ENCODE measurements at regions not wholly inside any gene's neighbourhood (a gene's known extent, or its start where the extent isn't known, plus 50 kb on each side); places are given as distances from the start of the nearest gene placed in this dataset.

DNA sequence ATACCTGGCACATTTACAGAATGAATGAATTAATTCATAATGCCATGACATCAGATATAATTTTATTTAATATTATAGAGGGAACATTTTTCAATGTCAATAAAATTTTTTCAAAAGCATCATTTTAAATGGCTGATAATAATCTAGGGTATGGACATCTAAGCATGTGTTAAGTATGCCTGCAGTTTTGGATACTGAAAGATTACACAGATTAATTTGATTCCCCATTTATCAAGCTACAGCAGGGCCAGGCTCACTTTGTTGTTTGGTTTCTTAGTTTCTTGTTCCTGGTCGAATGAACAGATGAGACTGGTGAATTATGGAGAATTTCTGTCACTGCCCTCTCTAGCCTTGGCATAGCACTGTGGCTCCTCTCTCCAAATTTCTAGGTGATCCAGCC lies 72.4 kb upstream of the E2F8 start:
- TF ChIP-seq, protein P1, sequence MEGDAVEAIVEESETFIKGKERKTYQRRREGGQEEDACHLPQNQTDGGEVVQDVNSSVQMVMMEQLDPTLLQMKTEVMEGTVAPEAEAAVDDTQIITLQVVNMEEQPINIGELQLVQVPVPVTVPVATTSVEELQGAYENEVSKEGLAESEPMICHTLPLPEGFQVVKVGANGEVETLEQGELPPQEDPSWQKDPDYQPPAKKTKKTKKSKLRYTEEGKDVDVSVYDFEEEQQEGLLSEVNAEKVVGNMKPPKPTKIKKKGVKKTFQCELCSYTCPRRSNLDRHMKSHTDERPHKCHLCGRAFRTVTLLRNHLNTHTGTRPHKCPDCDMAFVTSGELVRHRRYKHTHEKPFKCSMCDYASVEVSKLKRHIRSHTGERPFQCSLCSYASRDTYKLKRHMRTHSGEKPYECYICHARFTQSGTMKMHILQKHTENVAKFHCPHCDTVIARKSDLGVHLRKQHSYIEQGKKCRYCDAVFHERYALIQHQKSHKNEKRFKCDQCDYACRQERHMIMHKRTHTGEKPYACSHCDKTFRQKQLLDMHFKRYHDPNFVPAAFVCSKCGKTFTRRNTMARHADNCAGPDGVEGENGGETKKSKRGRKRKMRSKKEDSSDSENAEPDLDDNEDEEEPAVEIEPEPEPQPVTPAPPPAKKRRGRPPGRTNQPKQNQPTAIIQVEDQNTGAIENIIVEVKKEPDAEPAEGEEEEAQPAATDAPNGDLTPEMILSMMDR (conservative IDR thresholded peaks at IDR 0.05) = no peak
- no peak for TF ChIP-seq ZFX (IDR thresholded peaks at IDR 0.05)

Measured in C4-2B (cell line).